IPS DF 4.7 (cell line): ENCODE measurements at regions not wholly inside any gene's neighbourhood (a gene's known extent, or its start where the extent isn't known, plus 50 kb on each side); places are given as distances from the start of the nearest gene placed in this dataset.

ENCODE experiments used
- DNase-seq: peaks from one replicate; pipeline ENCODE4 v3.0.0-alpha.2; 2013; ENCODE audit warnings: low spot score; ENCODE audit errors: extremely low read depth

- DNase-seq, result no peak
These were observed 342.6 kb upstream of the E2F7 start for GRCh38 chr12:77407931-77408330.

GRCh38 chr12:77406219-77406905 lies 341.0 kb upstream of the E2F7 start:
- DNase-seq, result no peak

GRCh38 chr12:77402716-77403115 lies 337.3 kb upstream of the E2F7 start:
- DNase-seq, result no peak

- DNase-seq, result no peak
These were observed 336.4 kb upstream of the E2F7 start for GRCh38 chr12:77401770-77402081.

- DNase-seq, result no peak
These were observed 335.8 kb upstream of the E2F7 start for GRCh38 chr12:77401064-77401769.

- no peak for DNase-seq
These were observed 327.2 kb upstream of the E2F7 start for GRCh38 chr12:77392467-77393088.

GRCh38 chr12:77388445-77389265 lies 323.3 kb upstream of the E2F7 start:
- no peak for DNase-seq

- DNase-seq, result no peak
These were observed 322.3 kb upstream of the E2F7 start for GRCh38 chr12:77387671-77388070.

GRCh38 chr12:77387214-77387613 lies 321.8 kb upstream of the E2F7 start:
- no peak for DNase-seq

- no peak for DNase-seq
These were observed 319.6 kb upstream of the E2F7 start for GRCh38 chr12:77384941-77385340.

GRCh38 chr12:77382096-77382742 lies 316.9 kb upstream of the E2F7 start:
- DNase-seq, result no peak

GRCh38 chr12:77377622-77378021 lies 312.3 kb upstream of the E2F7 start:
- no peak for DNase-seq

- DNase-seq, result no peak
These were observed 311.7 kb upstream of the E2F7 start for GRCh38 chr12:77377116-77377515.

GRCh38 chr12:77374673-77375072 lies 309.3 kb upstream of the E2F7 start:
- no peak for DNase-seq

- DNase-seq, result no peak
These were observed 307.1 kb upstream of the E2F7 start for GRCh38 chr12:77372494-77372893.

GRCh38 chr12:77372026-77372425 lies 306.7 kb upstream of the E2F7 start:
- no peak for DNase-seq

- no peak for DNase-seq
These were observed 303.0 kb upstream of the E2F7 start for GRCh38 chr12:77368379-77368778.

- DNase-seq, result no peak
These were observed 301.2 kb upstream of the E2F7 start for GRCh38 chr12:77366616-77367015.

GRCh38 chr12:77364400-77364799 lies 299.0 kb upstream of the E2F7 start:
- no peak for DNase-seq

GRCh38 chr12:77362509-77363210 lies 297.3 kb upstream of the E2F7 start:
- DNase-seq, result no peak

GRCh38 chr12:77357655-77358054 lies 292.3 kb upstream of the E2F7 start:
- no peak for DNase-seq
